ENCODE measurements at regions not wholly inside any gene's neighbourhood (a gene's known extent, or its start where the extent isn't known, plus 50 kb on each side); places are given as distances from the start of the nearest gene placed in this dataset.

- Histone ChIP-seq H3K27me3 (ENCODE audit: control insufficient read depth in 3 of 3, insufficient read depth in 3 of 3, low read length in 2 of 3) (no peaks in the 10 kb centered on the region), H3K36me3 (ENCODE audit: control insufficient read depth in 4 of 4, insufficient read depth in 4 of 4, low read length in 4 of 4) (no peaks in the 10 kb centered on the region), H3K9ac (ENCODE audit: insufficient read depth in 1 of 2, low read length in 2 of 2) (no peak overlapping the region), H3K9me3 (ENCODE audit: control insufficient read depth in 4 of 4, insufficient read depth in 3 of 4, low read length in 3 of 4) (no peaks in the 10 kb centered on the region), H3K27ac (ENCODE audit: low read depth in 1 of 2, low read length in 1 of 2) (no peak overlapping the region), H3K4me1 (ENCODE audit: control insufficient read depth in 5 of 5, insufficient read depth in 5 of 5, low read length in 5 of 5) (peaks cover 0 to 29% (median 8%) of the 10 kb centered on the region in 5 donors), H3K4me3 (no peak overlapping the region)
- no peak for TF ChIP-seq CTCF (IDR thresholded peaks at IDR 0.05; ENCODE audit: control extremely low read depth, extremely low read depth)
- WGBS, 2 donors: 86 to 96% methylated on average over 4 of the region's 4 CpGs
- ATAC-seq (ENCODE audit: insufficient read depth, low FRiP score) (no peak), DNase-seq (no peak)
These were observed 52.3 kb upstream of the TMCC3 start for GRCh38 chr12:94702696-94703095.

- peaks cover 0 to 3% (median 0%) of the 10 kb centered on the region in 4 donors for H3K9me3 ChIP-seq (ENCODE audit: control insufficient read depth in 4 of 4, insufficient read depth in 3 of 4, low read length in 3 of 4)
- no peak overlapping the region for H3K27ac ChIP-seq (ENCODE audit: low read depth in 1 of 2, low read length in 1 of 2)
- no peaks in the 10 kb centered on the region for H3K27me3 ChIP-seq (ENCODE audit: control insufficient read depth in 3 of 3, insufficient read depth in 3 of 3, low read length in 2 of 3)
- no peak overlapping the region for H3K9ac ChIP-seq (ENCODE audit: insufficient read depth in 1 of 2, low read length in 2 of 2)
- ATAC-seq (ENCODE audit: insufficient read depth, low FRiP score) (no peak), DNase-seq (no peak)
- WGBS, 2 donors: 49 to 63% methylated on average over 2 of the region's 2 CpGs
- no peak for TF ChIP-seq CTCF (IDR thresholded peaks at IDR 0.05; ENCODE audit: control extremely low read depth, extremely low read depth)
- peaks cover 0 to 21% (median 8%) of the 10 kb centered on the region in 5 donors for H3K4me1 ChIP-seq (ENCODE audit: control insufficient read depth in 5 of 5, insufficient read depth in 5 of 5, low read length in 5 of 5)
- no peak overlapping the region for H3K4me3 ChIP-seq
- no peaks in the 10 kb centered on the region for H3K36me3 ChIP-seq (ENCODE audit: control insufficient read depth in 4 of 4, insufficient read depth in 4 of 4, low read length in 4 of 4)
These were observed 51.4 kb upstream of the TMCC3 start for GRCh38 chr12:94701711-94702110.

GRCh38 chr12:94700662-94701061, 50.3 kb upstream of the TMCC3 start:
- no peak for TF ChIP-seq CTCF (IDR thresholded peaks at IDR 0.05; ENCODE audit: control extremely low read depth, extremely low read depth)
- no peaks in the 10 kb centered on the region for H3K36me3 ChIP-seq (ENCODE audit: control insufficient read depth in 4 of 4, insufficient read depth in 4 of 4, low read length in 4 of 4)
- H3K27ac ChIP-seq (ENCODE audit: low read depth in 1 of 2, low read length in 1 of 2): no peak overlapping the region
- no peaks in the 10 kb centered on the region for H3K27me3 ChIP-seq (ENCODE audit: control insufficient read depth in 3 of 3, insufficient read depth in 3 of 3, low read length in 2 of 3)
- DNase-seq (no peak), ATAC-seq (ENCODE audit: insufficient read depth, low FRiP score) (no peak)
- peaks cover 0 to 3% (median 0%) of the 10 kb centered on the region in 4 donors for H3K9me3 ChIP-seq (ENCODE audit: control insufficient read depth in 4 of 4, insufficient read depth in 3 of 4, low read length in 3 of 4)
- H3K9ac ChIP-seq (ENCODE audit: insufficient read depth in 1 of 2, low read length in 2 of 2): no peak overlapping the region
- H3K4me3 ChIP-seq: no peak overlapping the region
- H3K4me1 ChIP-seq (ENCODE audit: control insufficient read depth in 5 of 5, insufficient read depth in 5 of 5, low read length in 5 of 5): peaks cover 0 to 16% (median 4%) of the 10 kb centered on the region in 5 donors
- 78 to 82% methylated on average over 2 of the region's 2 CpGs for WGBS, 2 donors

Data from lung (tissue), 11 donors.